HG03521 (cell line): ENCODE measurements at regions not wholly inside any gene's neighbourhood (a gene's known extent, or its start where the extent isn't known, plus 50 kb on each side); places are given as distances from the start of the nearest gene placed in this dataset.

Experiments used
- ATAC-seq: cut with Tn5 transposase; IDR thresholded peaks from one replicate; pipeline ENCODE4 v1.9.1; 2021; ENCODE audit warnings: mild to moderate bottlenecking, moderate library complexity; ENCODE audit not compliant: unreplicated experiment

DNA sequence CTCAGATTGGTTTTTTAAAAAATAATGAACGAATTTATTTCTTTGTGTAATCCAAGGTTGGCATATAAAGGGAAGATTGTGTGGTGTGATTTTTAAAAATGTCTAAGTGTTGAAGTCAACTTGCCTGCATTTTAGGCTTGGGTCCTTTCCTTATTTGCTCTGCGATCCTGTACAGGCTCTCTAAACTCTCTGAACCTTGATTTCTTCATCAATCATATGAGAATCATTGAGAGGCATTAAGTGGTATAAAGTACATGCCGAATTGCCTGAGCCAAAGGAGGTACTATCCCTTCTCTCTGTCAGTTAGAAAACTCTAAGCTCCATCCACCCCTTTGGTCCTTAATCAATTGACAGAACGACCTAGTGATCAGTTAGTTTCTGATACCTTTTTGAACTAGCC is 440.4 kb upstream of the MEX3C start:
- no peak for ATAC-seq

DNA sequence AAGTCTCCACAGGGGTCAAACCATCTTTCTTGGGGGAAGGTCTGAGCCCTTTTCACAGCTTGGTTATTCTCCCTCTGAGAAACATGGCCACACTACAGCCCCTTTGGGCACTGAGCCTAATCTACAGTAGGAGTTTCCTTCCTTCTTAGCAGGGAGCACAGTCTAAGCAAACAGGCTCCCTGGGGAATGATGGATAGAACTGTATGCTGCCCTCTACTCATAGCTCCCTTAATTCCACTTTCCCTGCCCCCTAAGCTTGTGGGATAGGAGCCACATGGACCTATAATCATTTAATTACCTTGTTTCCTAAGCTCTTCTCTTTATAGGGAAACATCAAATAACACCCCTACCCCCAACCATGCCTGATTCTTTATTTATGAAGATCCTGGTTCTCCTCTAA is 442.1 kb upstream of the MEX3C start:
- no peak for ATAC-seq

DNA sequence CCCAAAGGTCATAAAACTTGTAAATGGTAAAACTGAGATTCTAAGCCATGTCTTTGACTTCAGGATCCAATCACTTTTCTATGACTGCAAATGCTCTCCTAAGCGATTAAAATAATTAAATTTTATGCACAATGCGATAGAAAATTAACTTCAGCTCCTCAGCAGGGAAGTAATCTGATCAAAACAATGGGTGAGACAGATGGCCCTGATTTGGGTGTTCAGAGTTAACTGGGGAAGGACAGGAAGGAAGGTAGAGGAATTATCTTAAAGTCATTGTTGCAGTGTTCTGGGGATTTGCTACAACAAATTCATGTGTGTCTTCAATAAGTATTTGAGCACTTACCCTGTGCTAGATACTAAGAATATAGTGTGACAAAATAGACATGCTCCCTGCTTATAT is 446.0 kb upstream of the MEX3C start:
- no peak for ATAC-seq

DNA sequence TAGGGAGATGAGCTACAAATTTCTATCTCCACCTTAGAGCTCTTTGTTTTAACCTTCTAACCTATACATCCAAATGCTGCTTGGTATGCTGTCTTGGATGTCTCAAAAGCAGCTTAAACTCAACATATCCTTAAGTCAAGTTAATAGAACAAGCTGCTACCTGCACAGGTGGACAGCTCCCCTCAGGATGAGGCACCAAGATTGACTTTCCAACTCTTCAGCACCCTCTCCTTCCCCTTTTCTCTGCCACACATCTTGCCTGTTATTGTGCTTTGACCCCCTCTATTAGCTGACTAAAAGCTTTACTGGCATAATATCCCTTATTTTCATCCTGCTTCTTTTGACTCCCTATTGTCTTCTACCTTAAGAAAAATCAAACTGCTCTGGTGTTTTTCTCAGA is 448.1 kb upstream of the MEX3C start:
- no peak for ATAC-seq

DNA sequence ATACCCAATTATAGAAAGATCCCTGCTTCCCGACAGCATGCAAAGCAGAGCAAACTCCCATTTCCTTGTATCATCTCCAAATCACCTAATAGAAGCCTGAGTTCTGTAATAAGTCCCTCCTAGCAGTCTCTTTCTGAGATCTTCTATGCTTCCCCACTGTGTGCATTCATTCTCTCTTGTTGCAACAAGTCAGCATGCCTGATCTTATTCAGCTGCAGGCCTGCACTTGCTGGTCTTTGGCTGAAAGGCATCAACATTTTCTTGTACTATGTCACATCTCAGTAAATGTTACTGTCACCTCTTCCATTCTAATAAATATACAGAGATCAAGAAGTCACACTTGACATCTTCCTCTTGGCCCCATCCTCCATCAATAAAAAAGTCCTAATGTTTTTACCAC is 449.9 kb upstream of the MEX3C start:
- ATAC-seq: no peak

DNA sequence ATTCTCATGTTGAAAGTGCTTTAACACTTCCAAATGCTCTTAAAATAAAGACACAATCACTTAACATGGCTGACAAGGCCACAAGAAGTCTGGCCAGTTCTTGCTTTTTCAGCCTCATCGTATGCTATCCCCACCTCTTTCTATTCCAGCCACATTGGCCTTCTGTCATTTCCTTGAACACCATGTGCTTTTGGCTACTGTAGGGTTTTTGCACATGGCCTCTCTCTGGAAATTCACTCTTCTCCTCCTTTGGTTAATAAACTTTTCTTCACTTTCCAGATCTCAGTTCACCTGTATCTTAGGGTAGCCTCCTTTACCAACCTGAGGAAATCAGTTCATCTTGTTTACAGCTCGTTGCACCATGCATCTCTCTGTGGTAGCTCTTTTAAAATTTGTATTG is 450.5 kb upstream of the MEX3C start:
- ATAC-seq: no peak

DNA sequence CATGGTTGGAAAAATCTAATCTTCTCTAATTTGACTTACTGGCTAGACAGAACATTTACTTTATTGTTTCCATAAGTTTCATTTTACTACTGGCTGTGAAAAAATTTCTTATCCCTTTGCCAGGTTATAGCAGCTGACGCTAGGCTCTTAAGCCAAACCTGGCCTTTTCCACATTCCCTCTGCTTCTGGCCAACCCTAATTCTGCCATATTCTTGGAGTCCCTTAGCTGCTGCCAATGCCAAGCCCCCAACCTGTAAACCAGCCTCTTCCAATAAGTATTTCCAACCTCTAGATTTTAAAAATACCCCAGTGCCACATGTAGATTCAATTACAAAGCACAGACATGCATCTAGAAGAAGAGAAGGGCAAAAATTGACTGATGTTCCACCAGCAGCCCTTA is 452.3 kb upstream of the MEX3C start:
- ATAC-seq: no peak

DNA sequence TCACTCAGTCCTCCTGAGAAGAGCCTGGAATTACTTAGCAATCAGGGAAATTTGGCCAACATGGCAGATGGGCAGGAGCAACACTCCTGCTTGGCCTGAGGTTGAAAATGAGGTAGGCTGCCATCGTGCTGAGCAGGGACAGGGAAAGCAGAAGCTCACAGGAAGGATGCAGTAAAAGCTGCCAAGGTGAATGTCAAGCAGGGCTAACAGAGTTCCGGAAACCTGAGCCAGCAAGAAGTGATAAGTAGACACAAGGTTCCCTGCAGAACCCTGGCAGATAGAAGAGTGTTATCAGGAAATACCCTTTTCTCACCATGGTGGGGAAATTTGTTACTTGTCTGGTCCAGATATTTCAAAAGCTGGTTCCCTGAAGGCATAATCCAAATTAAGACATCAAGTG is 454.3 kb upstream of the MEX3C start:
- ATAC-seq: no peak

DNA sequence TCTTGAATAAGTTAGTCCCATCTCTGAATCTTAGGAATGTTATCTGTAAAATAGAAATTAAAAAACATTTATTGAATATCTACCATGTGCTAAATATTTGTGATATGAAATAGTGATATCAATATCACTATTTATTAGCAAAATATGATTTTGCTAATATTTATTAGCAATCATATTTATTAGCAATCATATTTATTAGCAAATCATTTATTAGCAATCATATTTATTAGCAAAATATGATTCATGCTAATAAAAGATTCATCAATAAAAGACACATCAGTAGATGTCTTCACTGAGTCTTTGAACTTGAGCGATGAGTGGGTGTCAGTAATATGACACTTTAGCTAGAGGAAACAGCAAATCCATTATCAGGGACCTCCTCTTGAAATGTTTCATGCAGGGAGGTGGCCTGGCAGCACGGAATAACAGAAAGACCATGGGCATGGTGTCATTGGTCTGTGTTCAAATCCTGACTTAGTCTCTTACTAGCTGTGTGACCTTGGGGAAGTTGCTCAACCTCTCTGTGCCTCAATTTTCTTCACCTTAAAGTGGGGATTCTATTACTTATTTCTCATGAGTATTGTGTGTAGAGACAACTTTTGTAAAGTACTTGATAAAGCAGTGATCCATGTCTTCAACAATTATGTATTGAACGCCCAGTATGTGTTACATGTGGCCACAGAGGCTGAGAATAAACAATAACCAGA is 456.2 kb upstream of the MEX3C start:
- ATAC-seq: no peak

DNA sequence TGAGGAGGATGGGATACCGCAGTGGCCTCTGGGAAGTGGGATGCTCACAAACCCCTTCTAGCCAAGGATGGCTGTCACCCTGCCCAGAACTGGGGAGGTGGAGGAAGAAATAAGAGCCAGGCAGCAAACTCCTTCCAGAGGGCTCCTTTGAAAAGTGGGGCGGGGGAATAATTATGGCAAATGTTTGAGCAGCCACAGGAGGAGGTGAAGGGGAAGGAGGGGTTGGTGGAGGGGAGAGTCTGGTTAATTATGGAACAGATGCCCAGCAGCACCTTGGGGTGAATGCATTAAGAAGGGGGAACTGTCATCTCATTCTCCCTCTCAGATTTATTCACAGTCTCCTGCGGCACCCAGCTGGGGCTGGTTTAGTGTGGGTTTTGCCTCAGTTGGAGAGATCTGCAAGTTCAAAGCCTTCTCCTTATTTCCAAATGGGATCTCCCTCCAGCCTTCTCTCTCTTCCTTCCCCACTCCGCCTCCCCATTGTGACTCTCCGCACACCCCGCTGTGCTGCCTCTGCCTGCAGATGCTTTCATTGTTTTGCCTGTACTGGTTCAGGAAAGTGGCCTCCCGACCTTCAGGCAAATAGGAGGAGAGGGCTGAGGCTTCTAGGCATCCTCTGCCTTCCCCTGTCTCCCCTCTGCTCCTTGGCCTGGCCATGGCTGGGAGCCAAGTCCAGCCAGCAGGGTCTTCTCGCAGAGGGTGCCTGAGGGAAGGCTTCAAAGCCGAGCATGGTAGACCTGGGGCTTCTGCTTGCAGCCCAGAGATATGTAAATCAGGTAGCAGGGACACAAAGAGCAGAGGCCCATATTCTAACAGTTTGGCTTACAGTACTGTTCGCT is 457.2 kb upstream of the MEX3C start:
- ATAC-seq: peak; percentile 38

DNA sequence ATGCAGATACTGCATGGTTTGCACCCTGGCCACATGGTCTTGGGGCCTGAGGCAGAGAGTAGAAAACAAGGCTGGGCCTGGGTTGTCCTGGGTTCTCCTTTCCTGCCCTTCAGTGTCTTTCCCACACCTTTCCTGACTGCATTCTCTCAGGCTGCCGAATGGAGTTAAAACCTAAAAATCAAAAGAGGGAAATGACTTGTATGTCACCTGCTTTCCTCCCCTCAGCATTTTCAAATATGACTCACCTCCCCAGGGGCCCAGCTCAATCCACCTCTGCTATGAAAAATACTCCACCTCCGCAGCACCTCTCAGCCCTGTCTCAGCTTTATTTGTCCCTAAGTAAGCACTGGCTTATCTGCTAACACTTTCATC is 457.8 kb upstream of the MEX3C start:
- peak; percentile 65 for ATAC-seq

DNA sequence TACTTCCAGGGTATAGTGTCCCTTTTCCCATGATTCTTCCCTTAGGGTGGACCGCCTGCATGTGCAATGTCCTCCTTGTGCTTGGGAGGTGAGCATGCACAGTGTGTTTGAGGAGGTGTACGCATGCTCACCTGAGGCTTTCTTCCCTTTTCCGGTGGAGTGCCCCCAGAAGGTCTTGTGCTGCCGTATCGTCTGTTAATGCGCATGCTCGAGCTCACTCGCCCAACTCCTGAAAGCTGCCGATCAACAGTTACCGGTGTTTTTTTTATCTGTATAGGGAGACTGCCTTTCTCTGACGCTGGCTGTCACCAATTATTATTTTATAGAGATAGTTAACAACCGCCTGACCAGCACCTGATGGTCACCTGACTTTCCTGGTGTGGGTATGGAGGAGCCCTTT is 458.8 kb upstream of the MEX3C start:
- ATAC-seq: no peak

DNA sequence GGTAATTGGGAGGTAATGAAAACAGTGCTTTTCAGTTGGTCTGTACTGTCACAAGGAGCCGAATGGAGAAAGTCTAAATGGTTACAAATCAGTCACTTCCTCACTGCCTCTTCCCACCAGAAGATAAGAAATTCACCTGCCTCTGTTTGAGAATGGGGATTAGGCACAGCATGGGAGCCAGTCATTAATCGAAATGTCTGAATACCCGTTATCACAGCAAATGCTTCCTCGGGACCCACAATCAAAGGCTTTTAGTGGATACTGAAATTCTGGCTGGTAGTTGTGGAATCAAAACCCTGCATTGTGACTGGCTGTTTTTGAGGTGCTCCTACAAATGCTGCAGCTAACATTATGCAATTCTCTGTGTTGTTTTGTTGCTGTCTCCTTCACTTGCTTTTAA is 461.0 kb upstream of the MEX3C start:
- no peak for ATAC-seq

DNA sequence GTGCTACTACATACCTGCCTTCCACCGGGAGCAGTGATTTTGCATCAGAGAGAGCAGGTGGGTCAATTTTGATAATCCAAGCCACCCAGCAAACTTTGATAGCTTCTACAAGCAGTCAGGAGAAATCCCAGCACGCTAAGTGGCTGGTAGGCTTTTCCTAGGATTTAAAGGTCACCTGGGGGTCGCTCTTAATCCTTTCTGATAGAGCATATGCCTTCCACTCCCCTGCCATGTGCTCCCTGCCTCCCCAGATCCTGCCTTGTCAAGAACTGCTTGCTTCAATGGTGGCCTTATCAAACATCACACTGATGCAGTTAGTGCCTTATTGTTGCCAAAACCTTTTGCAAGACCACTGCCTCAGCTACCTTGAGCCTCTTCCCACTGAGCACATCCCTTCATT is 462.3 kb upstream of the MEX3C start:
- no peak for ATAC-seq

DNA sequence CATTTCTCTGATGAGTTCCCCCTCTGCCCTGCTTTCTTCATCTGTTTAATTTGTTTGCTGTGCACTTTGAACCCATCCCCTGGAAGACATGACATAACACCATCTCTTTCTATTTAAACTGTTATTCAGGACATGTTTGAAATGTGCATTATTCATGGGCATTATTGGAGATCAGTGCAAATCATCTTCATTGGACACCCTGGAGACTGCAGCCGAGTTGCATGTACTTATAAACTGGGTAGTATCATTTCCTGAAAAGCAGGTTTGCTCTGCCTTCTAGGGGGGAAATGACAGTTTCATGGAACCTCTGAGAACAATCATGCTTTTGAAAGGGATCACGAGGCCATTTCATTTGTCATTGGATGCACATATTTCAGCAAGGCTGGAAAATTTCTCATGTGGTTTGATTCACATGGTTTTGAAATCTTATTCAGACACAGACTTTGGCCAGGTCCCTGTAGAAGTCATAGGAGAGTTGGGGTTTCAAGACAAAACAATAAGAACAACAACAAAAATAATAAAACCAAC is 462.8 kb upstream of the MEX3C start:
- ATAC-seq: no peak

DNA sequence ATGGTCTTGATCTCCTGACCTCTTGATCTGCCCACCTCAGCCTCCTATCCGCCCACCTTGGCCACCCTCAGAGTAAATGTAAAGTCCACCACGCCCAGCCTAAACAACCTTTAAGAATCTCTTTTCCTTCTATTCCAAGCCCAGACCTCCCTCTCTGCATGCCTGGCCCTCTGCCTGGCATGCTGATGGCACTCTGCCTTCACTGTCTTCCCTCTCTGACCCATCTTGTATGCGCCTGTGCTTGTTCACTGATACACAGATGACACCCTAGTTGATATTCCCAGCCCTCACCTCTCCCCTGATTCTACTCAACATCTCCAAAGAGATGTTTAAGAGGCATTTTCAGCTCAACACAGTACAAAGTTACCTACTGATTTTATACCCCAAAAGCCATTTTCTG is 466.8 kb upstream of the MEX3C start:
- ATAC-seq: no peak

DNA sequence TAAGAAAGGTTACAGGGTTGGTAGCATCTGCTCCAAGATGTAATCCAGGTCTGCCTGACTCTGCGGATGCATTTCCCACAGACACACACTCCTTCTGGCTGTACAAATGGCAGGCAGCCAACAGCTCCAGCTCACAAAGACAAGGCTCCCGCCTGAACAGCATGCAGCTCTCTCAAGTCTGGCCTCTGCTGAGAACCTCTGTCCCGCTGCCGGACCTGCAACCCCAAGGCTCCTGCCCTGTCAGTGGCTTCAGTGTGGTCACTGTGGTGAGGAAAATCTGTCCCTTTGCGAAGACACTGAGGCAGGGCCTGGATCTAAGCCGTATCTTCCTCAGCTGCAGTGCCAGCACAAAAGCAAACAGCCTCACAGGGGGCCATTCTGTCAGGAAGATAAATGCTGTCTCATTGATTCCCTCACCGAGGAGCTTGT is 469.3 kb upstream of the MEX3C start:
- ATAC-seq: no peak

DNA sequence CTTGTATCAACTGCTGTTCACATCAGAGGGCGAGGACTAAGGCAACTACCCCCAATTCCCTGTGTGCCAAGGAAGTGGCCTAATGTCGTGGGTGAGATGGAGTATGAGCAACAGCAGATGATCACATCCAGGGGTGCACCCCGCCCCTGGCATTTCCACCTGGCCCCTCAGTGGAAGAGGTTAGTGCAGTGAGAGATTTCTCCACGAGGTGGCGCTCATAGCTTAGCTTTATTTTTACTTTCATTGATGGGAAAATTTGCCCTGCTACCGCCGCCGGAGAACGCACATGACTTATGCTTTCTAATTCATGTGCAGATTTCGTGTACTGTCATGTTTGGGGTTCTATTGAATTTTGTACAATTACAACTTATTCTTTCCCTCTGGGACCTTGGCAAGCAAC is 470.6 kb upstream of the MEX3C start:
- peak; percentile 57 for ATAC-seq

DNA sequence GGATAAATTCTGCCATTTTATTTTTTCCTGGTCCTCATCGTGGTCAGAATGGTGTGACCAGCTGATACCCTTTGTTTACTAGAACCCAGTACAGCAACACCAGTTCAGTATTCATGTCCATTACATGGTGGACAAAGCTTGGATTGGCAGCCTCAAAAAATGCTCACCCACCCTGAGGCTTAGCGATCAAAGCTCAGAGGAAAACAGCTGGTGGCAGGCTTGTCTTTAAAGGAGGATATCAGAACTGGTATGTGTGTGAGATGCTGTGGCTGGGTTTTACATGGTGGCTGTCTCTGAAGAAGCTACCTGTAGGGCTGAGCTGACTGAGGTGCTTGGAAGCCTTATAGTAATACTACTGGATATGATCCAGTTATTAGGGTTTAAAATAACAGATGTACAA is 471.1 kb upstream of the MEX3C start:
- no peak for ATAC-seq

DNA sequence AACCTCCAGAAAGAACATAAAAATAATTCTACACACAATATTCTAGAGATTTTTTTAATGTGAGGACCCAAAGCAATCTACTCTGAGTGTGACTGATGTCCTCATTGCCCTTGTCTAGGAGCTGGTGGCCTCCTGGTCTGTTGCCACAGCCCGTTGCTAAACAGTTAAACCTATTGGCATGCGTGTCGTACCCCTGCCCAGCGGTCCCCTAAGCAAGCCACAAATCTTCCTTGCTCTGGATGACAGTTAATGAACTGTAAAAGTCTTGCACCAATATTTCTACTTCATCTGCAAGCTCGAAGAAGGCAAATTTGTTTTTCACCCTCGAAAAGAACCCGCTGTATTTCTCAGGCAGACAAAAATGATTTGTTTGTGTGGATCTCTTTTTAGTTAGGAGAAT is 489.1 kb upstream of the MEX3C start:
- ATAC-seq: no peak

DNA sequence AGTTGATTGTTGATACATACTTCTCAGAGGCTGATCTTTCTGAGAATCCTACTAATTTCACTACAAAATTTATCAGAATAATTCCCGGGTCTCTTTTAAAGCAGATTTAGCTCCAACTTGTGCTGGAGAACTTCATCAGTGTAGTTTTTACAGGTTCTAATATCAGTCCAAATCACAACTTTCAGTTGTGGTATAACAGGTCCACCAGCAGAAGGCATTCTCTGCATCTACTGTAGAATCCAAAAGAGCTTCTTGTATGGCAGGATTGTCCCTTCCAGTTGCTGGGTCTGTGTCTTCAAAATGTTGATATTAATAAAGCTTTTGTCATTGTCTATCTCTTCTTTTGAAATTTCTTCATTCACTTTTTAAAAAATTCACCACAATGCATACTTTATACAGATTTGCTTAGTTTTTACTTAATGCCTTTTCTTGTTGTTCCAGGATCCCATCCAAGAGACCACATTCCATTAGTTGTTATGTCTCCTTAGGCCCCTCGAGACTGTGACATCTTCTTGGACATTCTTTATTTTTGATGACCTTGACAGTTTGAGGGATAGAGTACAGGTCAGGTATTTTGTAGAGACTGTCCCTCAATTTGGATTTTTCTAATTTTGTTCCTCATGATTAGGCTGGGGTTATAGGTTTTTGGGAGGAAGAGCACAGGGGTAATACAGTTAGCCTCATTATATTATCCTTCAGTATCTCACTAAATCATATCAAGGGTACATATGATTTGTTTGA is 490.5 kb upstream of the MEX3C start:
- ATAC-seq: no peak

DNA sequence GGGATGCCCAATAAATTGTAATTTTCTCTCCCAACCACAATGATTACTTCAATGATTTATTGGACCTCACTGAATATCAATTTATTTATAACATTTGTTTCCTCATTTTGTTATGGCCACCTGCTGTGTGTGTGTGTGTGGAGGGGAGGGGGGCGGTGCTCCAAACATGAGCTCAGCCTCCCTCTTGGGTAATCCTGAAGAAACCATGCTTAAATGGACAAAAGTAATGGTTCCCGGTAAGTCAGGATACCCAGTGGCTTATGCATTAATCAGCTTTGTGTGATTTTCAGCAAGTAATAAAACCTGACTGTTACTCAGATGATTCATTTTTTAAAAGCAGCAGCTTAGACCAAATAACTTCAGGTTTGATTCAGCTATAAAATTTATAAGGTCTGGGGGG is 495.1 kb upstream of the MEX3C start:
- ATAC-seq: no peak
